K562 (cell line): ENCODE measurements at regions not wholly inside any gene's neighbourhood (a gene's known extent, or its start where the extent isn't known, plus 50 kb on each side); places are given as distances from the start of the nearest gene placed in this dataset.

Experiments used
- ATAC-seq: fragments of 200-7000 bp; cut with Tn5 transposase; 3 replicates; pipeline ENCODE4 v1.9.1; 2020; ENCODE audit warnings: moderate library complexity
- BruUV-seq: library from RNA; stranded (reverse); fragments of 400-500 nt; replicated peaks from 2 replicates; lab custom pipeline; 2021; lab: Mats Ljungman, UMichigan
- CTCF ChIA-PET: fragments of 300-600 bp; formaldehyde crosslinking; extraction: SDS; loops from one replicate; lab custom pipeline; 2021; ENCODE audit warnings: low intra/inter-chr PET ratio; lab: Yijun Ruan, JAX
- POLR2A ChIA-PET: fragments of 300-600, 350-650 bp; sonication (Branson Sonifier 250); formaldehyde crosslinking; extraction: SDS; loops from one replicate; lab custom pipeline; 2021; ENCODE audit warnings: antibody characterized with exemption, inconsistent platforms; lab: Yijun Ruan, JAX
- DNase-seq, 4 experiments: peaks; one replicate each; pipeline versions ENCODE4 v3.0.0 to v3.0.0-alpha.2; 2011 to 2018; ENCODE audit warnings: low spot score in 3 of 4, mixed read lengths in 3 of 4; ENCODE audit errors: extremely low read depth in 1 of 4
- FAIRE-seq: peaks from 2 replicates; lab custom pipeline; 2011; peaks lifted over from hg19 to GRCh38; lab: Jason Lieb, UNC
- H2AFZ ChIP-seq: 2 replicates; pipeline ENCODE4 v1.6.0; 2011; ENCODE audit warnings: low read depth, low read length, control low read depth, inconsistent platforms
- H3K27ac ChIP-seq: fragments of 200-600 bp; 3 replicates; pipeline ENCODE4 v1.8.0; 2011; ENCODE audit warnings: low read depth, mild to moderate bottlenecking, control low read depth, inconsistent platforms, low read length, moderate library complexity, mixed read lengths; ENCODE audit errors: extremely low read depth
- H3K27me3 ChIP-seq, 2 experiments: fragments of 300-600 bp in 1 of 2; 2 replicates in 1 of 2; 3 replicates in 1 of 2; pipeline versions ENCODE4 v1.6.0 to v1.8.0; 2011; ENCODE audit warnings: inconsistent platforms in 2 of 2, low read length in 2 of 2, mild to moderate bottlenecking in 1 of 2, mixed read lengths in 1 of 2, moderate library complexity in 1 of 2; ENCODE audit not compliant: control insufficient read depth in 2 of 2, insufficient read depth in 2 of 2
- H3K36me3 ChIP-seq: fragments of 300-600 bp; 3 replicates; pipeline ENCODE4 v1.8.0; 2011; ENCODE audit warnings: mild to moderate bottlenecking, low read length, inconsistent platforms; ENCODE audit not compliant: control insufficient read depth, insufficient read depth
- H3K4me1 ChIP-seq, 2 experiments: fragments of 200-600 bp in 1 of 2; replicated peaks in 1 of 2; 2 replicates in 1 of 2; 3 replicates in 1 of 2; pipeline versions ENCODE4 v1.5.1 to v1.8.0; 2011; ENCODE audit warnings: inconsistent platforms in 2 of 2, low read length in 2 of 2, mild to moderate bottlenecking in 1 of 2, mixed read lengths in 1 of 2, moderate library complexity in 1 of 2; ENCODE audit not compliant: control insufficient read depth in 2 of 2, insufficient read depth in 2 of 2
- H3K4me2 ChIP-seq: 2 replicates; pipeline ENCODE4 v1.6.1; 2011; ENCODE audit warnings: low read length, control low read depth, inconsistent platforms, mixed read lengths; ENCODE audit not compliant: insufficient read depth
- H3K4me3 ChIP-seq: fragments of 200-600 bp; sonication (generic), shearing (Covaris generic); 2 replicates; pipeline ENCODE4 v1.5.1; 2016; ENCODE audit warnings: control low read depth, inconsistent platforms
- H3K79me2 ChIP-seq: fragments of 200-600 bp; 3 replicates; pipeline ENCODE4 v1.8.0; 2011; ENCODE audit warnings: low read length, inconsistent platforms; ENCODE audit not compliant: control insufficient read depth, insufficient read depth
- H3K9ac ChIP-seq, 2 experiments: 2 replicates each; pipeline versions ENCODE4 v1.6.0 to v1.6.1; 2011; ENCODE audit warnings: low read depth in 2 of 2, low read length in 2 of 2, control low read depth in 1 of 2, inconsistent platforms in 1 of 2, mild to moderate bottlenecking in 1 of 2, mixed read lengths in 1 of 2; ENCODE audit not compliant: insufficient read depth in 1 of 2
- H3K9me1 ChIP-seq: one replicate; pipeline ENCODE4 v1.6.0; 2011; ENCODE audit warnings: inconsistent platforms, mild to moderate bottlenecking, low read length, moderate library complexity; ENCODE audit not compliant: control insufficient read depth, insufficient read depth
- H3K9me3 ChIP-seq: replicated peaks from 2 replicates; pipeline ENCODE4 v1.5.1; 2011; ENCODE audit warnings: low read depth, low read length, inconsistent platforms; ENCODE audit not compliant: control insufficient read depth, insufficient read depth
- H4K20me1 ChIP-seq: replicated peaks from 2 replicates; pipeline ENCODE4 v1.6.1; 2011; ENCODE audit warnings: low read length, inconsistent platforms, mixed read lengths; ENCODE audit not compliant: control insufficient read depth, insufficient read depth
- NR2C2 ChIP-seq, 2 experiments: fragments of 200-800 bp in 1 of 2; sonication (Bioruptor generic) in 1 of 2; sonication (generic) in 1 of 2; formaldehyde crosslinking in 1 of 2; IDR thresholded peaks; 2 replicates each; pipeline versions ENCODE4 v1.6.1 to v1.8.0; 2016 to 2022; ENCODE audit warnings: mild to moderate bottlenecking in 1 of 2, missing compliant biosample characterization in 1 of 2, missing genetic modification characterization in 1 of 2, missing genetic modification reagents in 1 of 2
- RBM39 ChIP-seq: fragments of 200-400 bp; formaldehyde crosslinking; optimal IDR thresholded peaks from 2 replicates; pipeline ENCODE3; 2018; ENCODE audit warnings: low read depth, low read length
- ZBTB17 ChIP-seq: fragments of 450-650 bp; formaldehyde crosslinking; IDR thresholded peaks from 2 replicates; pipeline ENCODE4 v1.4.0; 2020; ENCODE audit warnings: mild to moderate bottlenecking
- WGBS: fragments of 100-300 bp; shearing (Covaris generic); methylation state at CpG from one replicate; pipeline ENCODE4 v1.1.6; 2016; ENCODE audit warnings: low coverage, mixed read lengths; ENCODE audit not compliant: insufficient coverage; ENCODE audit errors: missing lambda C conversion rate; 5-methylcytosine and 5-hydroxymethylcytosine counted together
- in situ Hi-C: fragments of 300-500 bp; cut with MboI; formaldehyde crosslinking; loops from 4 replicates; pipeline ENCODE4 v1.15.0; 2018; ENCODE audit warnings: inconsistent platforms, mixed read lengths
- intact Hi-C: fragments of 100-400 bp; cut with micrococcal nuclease; formaldehyde crosslinking; loops from 2 replicates; pipeline ENCODE4 v1.14.2; 2022
- TF ChIP-seq, protein P1 (sequence below): fragments of 450-650 bp; IDR thresholded peaks from 2 replicates; pipeline ENCODE4 v1.6.1; 2018; ENCODE audit not compliant: partially characterized antibody
- TF ChIP-seq, protein P2 (sequence below): fragments of 450-650 bp; IDR thresholded peaks from 2 replicates; pipeline ENCODE4 v1.6.1; 2014; ENCODE audit warnings: low read depth, mild to moderate bottlenecking, moderate library complexity, borderline replicate concordance
- TF ChIP-seq, protein P3 (sequence below), 2 experiments: fragments of 450-650 bp; IDR thresholded peaks; 2 replicates each; pipeline ENCODE4 v1.6.1; 2016

DNA sequence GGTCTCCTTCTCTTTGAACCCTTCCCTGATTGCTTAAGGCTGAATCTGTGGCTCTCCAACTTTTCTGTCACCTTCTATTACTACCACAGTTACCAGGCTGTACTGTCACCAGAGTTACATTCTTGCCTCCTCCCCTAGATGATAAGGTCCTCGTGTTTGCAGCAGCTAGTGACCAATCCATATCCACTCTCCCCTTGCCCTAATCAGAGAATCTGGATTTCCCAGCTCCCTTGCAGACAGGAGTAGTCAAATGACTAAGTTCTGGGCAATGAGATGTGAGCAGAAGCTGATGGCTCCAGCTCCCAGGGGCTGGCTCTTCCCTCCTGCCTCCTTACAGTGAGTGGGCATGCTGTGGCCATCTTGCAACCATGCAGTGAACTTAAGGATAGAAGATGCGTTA is 95.4 kb upstream of the VGLL4 start:
- Histone ChIP-seq H3K27me3 (peaks cover 40 to 54% of the 10 kb centered on the region in 2 experiments), H3K4me2 (no peak overlapping the region), H4K20me1 (no peaks in the 10 kb centered on the region), H3K4me3 (no peak overlapping the region), H3K27ac (no peak overlapping the region), H3K9me1 (no peaks in the 10 kb centered on the region), H3K36me3 (no peaks in the 10 kb centered on the region), H2AFZ (no peak overlapping the region), H3K4me1 (no peaks in the 10 kb centered on the region), H3K9me3 (no peaks in the 10 kb centered on the region), H3K9ac (no peak overlapping the region), H3K79me2 (no peaks in the 10 kb centered on the region)
- peak; percentile 27; the same call in 1 of the 3 replicates for ATAC-seq
- peak; percentile 96 for TF ChIP-seq ZBTB17 (CRISPR knock-in tag)
- TF ChIP-seq, protein P1, sequence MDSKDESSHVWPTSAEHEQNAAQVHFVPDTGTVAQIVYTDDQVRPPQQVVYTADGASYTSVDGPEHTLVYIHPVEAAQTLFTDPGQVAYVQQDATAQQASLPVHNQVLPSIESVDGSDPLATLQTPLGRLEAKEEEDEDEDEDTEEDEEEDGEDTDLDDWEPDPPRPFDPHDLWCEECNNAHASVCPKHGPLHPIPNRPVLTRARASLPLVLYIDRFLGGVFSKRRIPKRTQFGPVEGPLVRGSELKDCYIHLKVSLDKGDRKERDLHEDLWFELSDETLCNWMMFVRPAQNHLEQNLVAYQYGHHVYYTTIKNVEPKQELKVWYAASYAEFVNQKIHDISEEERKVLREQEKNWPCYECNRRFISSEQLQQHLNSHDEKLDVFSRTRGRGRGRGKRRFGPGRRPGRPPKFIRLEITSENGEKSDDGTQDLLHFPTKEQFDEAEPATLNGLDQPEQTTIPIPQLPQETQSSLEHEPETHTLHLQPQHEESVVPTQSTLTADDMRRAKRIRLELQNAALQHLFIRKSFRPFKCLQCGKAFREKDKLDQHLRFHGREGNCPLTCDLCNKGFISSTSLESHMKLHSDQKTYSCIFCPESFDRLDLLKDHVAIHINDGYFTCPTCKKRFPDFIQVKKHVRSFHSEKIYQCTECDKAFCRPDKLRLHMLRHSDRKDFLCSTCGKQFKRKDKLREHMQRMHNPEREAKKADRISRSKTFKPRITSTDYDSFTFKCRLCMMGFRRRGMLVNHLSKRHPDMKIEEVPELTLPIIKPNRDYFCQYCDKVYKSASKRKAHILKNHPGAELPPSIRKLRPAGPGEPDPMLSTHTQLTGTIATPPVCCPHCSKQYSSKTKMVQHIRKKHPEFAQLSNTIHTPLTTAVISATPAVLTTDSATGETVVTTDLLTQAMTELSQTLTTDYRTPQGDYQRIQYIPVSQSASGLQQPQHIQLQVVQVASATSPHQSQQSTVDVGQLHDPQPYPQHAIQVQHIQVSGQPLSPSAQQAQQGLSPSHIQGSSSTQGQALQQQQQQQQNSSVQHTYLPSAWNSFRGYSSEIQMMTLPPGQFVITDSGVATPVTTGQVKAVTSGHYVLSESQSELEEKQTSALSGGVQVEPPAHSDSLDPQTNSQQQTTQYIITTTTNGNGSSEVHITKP, result no peak
- no peak for TF ChIP-seq NR2C2 (CRISPR knock-in tag; IDR thresholded peaks at IDR 0.05)
- no peak for TF ChIP-seq NR2C2 (tag; IDR thresholded peaks at IDR 0.05)
- TF ChIP-seq RBM39, result no peak
- TF ChIP-seq, protein P2, sequence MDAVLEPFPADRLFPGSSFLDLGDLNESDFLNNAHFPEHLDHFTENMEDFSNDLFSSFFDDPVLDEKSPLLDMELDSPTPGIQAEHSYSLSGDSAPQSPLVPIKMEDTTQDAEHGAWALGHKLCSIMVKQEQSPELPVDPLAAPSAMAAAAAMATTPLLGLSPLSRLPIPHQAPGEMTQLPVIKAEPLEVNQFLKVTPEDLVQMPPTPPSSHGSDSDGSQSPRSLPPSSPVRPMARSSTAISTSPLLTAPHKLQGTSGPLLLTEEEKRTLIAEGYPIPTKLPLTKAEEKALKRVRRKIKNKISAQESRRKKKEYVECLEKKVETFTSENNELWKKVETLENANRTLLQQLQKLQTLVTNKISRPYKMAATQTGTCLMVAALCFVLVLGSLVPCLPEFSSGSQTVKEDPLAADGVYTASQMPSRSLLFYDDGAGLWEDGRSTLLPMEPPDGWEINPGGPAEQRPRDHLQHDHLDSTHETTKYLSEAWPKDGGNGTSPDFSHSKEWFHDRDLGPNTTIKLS, result no peak
- TF ChIP-seq, protein P3, sequence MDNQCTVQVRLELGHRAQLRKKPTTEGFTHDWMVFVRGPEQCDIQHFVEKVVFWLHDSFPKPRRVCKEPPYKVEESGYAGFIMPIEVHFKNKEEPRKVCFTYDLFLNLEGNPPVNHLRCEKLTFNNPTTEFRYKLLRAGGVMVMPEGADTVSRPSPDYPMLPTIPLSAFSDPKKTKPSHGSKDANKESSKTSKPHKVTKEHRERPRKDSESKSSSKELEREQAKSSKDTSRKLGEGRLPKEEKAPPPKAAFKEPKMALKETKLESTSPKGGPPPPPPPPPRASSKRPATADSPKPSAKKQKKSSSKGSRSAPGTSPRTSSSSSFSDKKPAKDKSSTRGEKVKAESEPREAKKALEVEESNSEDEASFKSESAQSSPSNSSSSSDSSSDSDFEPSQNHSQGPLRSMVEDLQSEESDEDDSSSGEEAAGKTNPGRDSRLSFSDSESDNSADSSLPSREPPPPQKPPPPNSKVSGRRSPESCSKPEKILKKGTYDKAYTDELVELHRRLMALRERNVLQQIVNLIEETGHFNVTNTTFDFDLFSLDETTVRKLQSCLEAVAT (IDR thresholded peaks at IDR 0.05), result peak in 1 of 2 experiments; percentile 65; a peak in 2 of 4 replicates
- 0% methylated on average over 2 of the region's 2 CpGs for WGBS
- no peak for DNase-seq
- POLR2A ChIA-PET, result interaction anchor here (0.9 kb wide), 1 partner anchor 10 kb away, joined by 3 read pairs; no protein-coding TSS in a partner anchor
- FAIRE-seq, result no peak
- in situ Hi-C loops, result no loop called here
- CTCF ChIA-PET, result no interaction called here
- intact Hi-C loops, result no loop called here
- no TSS peak for BruUV-seq
